ENCODE measurements at regions not wholly inside any gene's neighbourhood (a gene's known extent, or its start where the extent isn't known, plus 50 kb on each side); places are given as distances from the start of the nearest gene placed in this dataset.

- DNase-seq (ENCODE audit: low read depth): no peak
Observed at GRCh38 chr13:34413538-34414210, 528.4 kb upstream of the NBEA start.

GRCh38 chr13:34414616-34415015 lies 527.5 kb upstream of the NBEA start:
- DNase-seq (ENCODE audit: low read depth): no peak

- DNase-seq (ENCODE audit: low read depth): no peak
Observed at GRCh38 chr13:34416971-34417380, 525.1 kb upstream of the NBEA start.

GRCh38 chr13:34417896-34418295 lies 524.2 kb upstream of the NBEA start:
- no peak for DNase-seq (ENCODE audit: low read depth)

GRCh38 chr13:34419025-34419424 lies 523.0 kb upstream of the NBEA start:
- no peak for DNase-seq (ENCODE audit: low read depth)

- DNase-seq (ENCODE audit: low read depth): no peak
Observed at GRCh38 chr13:34419755-34420154, 522.3 kb upstream of the NBEA start.

- no peak for DNase-seq (ENCODE audit: low read depth)
Observed at GRCh38 chr13:34420702-34421346, 521.2 kb upstream of the NBEA start.

GRCh38 chr13:34421347-34421719 lies 520.7 kb upstream of the NBEA start:
- DNase-seq (ENCODE audit: low read depth): no peak

GRCh38 chr13:34421858-34422475 lies 520.1 kb upstream of the NBEA start:
- no peak for DNase-seq (ENCODE audit: low read depth)

GRCh38 chr13:34422956-34423355 lies 519.1 kb upstream of the NBEA start:
- no peak for DNase-seq (ENCODE audit: low read depth)

- DNase-seq (ENCODE audit: low read depth): no peak
Observed at GRCh38 chr13:34425327-34425949, 516.6 kb upstream of the NBEA start.

- DNase-seq (ENCODE audit: low read depth): no peak
Observed at GRCh38 chr13:34428911-34429310, 513.2 kb upstream of the NBEA start.

GRCh38 chr13:34430294-34430693 lies 511.8 kb upstream of the NBEA start:
- DNase-seq (ENCODE audit: low read depth): no peak

GRCh38 chr13:34431827-34432581 lies 510.1 kb upstream of the NBEA start:
- DNase-seq (ENCODE audit: low read depth): no peak

GRCh38 chr13:34435338-34435737 lies 506.7 kb upstream of the NBEA start:
- DNase-seq (ENCODE audit: low read depth): no peak

- no peak for DNase-seq (ENCODE audit: low read depth)
Observed at GRCh38 chr13:34437873-34438272, 504.2 kb upstream of the NBEA start.

GRCh38 chr13:34452831-34453230 lies 489.2 kb upstream of the NBEA start:
- no peak for DNase-seq (ENCODE audit: low read depth)

GRCh38 chr13:34458756-34459715 lies 483.0 kb upstream of the NBEA start:
- no peak for DNase-seq (ENCODE audit: low read depth)

- DNase-seq (ENCODE audit: low read depth): no peak
Observed at GRCh38 chr13:34459856-34460255, 482.2 kb upstream of the NBEA start.

- peak; percentile 42 for DNase-seq (ENCODE audit: low read depth)
Observed at GRCh38 chr13:34462843-34463242, 479.2 kb upstream of the NBEA start.

GRCh38 chr13:34464011-34464410 lies 478.1 kb upstream of the NBEA start:
- DNase-seq (ENCODE audit: low read depth): no peak

Data from GM04503 (cell line).